22Rv1 (cell line): ENCODE measurements at regions not wholly inside any gene's neighbourhood (a gene's known extent, or its start where the extent isn't known, plus 50 kb on each side); places are given as distances from the start of the nearest gene placed in this dataset.

Experiments
- H3K27ac ChIP-seq: fragments of 450-650 bp; 2 replicates; pipeline ENCODE4 v1.5.1; 2017
- ZFX ChIP-seq: fragments of 450-650 bp; IDR thresholded peaks from 2 replicates; pipeline ENCODE4 v1.6.1; 2017; ENCODE audit warnings: antibody characterized with exemption, borderline replicate concordance
- TF ChIP-seq, protein P1 (sequence below): fragments of 450-650 bp; IDR thresholded peaks from 2 replicates; pipeline ENCODE4 v1.5.1; 2017; ENCODE audit warnings: mild to moderate bottlenecking

DNA sequence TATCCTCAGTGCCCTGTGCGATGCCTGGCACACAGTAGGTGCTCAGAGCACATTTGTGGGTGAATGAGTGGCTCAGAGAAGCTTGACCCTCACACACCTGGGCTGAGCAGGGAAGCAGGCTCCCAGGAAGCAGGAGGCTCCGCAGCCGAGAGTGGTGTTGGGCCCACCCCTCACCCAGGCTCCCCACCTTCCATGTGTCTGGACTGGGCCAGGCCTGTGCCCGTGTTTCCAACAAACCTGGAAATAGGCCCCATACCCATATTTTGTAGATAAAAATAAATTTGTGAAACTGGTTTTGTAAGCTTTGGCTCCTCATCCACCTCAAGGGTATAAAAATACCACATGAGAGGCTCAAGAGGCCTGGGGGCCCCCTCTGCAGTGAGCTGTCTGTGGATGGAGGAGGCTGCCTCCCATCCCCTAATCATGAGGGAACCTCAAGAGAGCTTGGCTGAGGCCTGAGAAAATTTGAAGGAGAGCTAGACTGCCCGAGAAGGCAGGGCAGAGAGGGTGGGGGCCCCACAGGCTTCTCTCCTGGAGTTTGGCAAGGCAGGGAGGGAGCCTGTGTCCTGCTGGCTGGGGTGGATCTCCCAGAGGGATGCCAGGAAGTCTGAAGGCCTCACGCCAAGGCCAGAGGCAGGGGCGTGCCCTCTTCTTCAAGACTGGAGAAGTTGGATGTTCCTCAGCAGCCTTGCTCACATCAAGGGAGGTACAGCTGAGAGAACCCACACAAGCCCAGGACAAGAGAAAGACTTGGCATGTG lies 147.0 kb upstream of the NECTIN1 start:
- no peak overlapping the region for H3K27ac ChIP-seq
- TF ChIP-seq, protein P1, sequence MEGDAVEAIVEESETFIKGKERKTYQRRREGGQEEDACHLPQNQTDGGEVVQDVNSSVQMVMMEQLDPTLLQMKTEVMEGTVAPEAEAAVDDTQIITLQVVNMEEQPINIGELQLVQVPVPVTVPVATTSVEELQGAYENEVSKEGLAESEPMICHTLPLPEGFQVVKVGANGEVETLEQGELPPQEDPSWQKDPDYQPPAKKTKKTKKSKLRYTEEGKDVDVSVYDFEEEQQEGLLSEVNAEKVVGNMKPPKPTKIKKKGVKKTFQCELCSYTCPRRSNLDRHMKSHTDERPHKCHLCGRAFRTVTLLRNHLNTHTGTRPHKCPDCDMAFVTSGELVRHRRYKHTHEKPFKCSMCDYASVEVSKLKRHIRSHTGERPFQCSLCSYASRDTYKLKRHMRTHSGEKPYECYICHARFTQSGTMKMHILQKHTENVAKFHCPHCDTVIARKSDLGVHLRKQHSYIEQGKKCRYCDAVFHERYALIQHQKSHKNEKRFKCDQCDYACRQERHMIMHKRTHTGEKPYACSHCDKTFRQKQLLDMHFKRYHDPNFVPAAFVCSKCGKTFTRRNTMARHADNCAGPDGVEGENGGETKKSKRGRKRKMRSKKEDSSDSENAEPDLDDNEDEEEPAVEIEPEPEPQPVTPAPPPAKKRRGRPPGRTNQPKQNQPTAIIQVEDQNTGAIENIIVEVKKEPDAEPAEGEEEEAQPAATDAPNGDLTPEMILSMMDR = no peak
- no peak for TF ChIP-seq ZFX

DNA sequence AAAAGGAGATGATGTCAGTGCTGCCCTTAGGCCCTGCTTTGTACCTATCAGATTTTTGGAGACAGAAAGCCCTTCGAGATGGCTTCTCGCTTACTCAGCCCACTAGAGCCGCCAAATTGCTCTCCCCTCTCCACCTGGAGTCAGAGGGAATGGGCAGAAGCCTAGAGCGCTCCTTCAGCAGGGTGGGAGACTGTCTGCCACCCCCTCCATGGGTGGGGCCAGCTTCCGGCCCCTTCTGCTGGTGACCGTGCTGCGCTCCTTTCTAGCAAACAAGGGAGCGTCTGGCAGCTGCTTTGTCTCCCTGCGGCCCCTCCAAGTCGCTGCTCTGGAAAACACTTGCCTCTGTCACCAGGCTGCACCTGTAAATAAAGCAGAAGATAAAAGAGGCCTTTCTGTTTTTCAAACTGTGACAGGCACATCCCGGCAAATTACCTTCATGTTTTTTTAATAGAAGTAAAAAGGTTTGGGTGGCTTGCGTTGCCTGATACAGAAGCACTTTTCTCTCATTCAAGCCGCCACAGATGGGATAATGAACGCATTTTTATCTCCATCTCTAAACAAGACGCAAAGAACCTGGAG lies 145.7 kb upstream of the NECTIN1 start:
- H3K27ac ChIP-seq = no peak overlapping the region
- TF ChIP-seq, protein P1 = no peak
- no peak for TF ChIP-seq ZFX

DNA sequence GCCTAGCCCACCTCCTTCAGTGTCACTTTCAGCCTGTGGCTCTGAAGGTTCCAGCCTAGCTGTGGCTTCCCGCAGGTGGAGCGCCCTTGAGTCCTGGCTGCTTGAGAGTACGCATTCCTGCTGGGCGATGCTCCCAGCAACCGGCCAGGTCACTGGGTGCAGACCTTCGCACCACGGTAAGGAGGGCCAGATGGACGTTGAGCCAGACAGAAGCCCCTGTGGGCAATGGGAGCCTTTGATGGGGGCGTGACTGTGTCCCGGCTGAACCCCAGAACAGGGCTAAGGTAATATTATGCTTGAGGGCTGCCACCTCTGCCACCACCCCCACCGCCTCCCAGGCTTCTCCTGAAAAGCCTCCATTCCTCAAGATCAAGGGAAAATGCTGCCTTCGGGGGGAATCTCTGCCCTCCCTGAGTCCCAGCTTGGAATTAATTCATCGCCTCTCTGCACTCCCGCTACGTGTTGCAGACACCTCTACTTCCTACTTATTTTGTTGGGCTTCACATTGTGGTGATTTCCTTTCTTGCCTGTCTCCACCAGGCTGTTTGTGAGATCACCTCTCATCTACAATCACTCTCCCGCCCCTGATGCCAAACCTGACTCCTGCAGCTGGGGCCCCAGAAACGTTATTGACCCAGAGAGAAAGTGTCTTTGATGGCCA lies 144.9 kb upstream of the NECTIN1 start:
- TF ChIP-seq ZFX = no peak
- TF ChIP-seq, protein P1 = no peak
- H3K27ac ChIP-seq = no peak overlapping the region

- H3K27ac ChIP-seq = no peak overlapping the region
- TF ChIP-seq, protein P1 = no peak
- no peak for TF ChIP-seq ZFX
These were observed 143.8 kb upstream of the NECTIN1 start for GRCh38 chr11:119872611-119873310.

GRCh38 chr11:119865661-119866156 lies 136.7 kb upstream of the NECTIN1 start:
- no peak overlapping the region for H3K27ac ChIP-seq
- TF ChIP-seq ZFX = no peak
- TF ChIP-seq, protein P1 = no peak

GRCh38 chr11:119864836-119865235 lies 135.8 kb upstream of the NECTIN1 start:
- TF ChIP-seq ZFX = no peak
- TF ChIP-seq, protein P1 = no peak
- H3K27ac ChIP-seq = no peak overlapping the region
